SK-N-SH (cell line): ENCODE measurements at regions not wholly inside any gene's neighbourhood (a gene's known extent, or its start where the extent isn't known, plus 50 kb on each side); places are given as distances from the start of the nearest gene placed in this dataset.

Experiments
- CTCF ChIA-PET: fragments of 300-600, 350-600 bp; formaldehyde crosslinking; extraction: SDS; loops from one replicate; lab custom pipeline; 2021; lab: Yijun Ruan, JAX
- POLR2A ChIA-PET: fragments of 350-600 bp; sonication (Branson Sonifier 250); formaldehyde crosslinking; extraction: SDS; loops from one replicate; lab custom pipeline; 2020; ENCODE audit warnings: antibody characterized with exemption, inconsistent platforms; lab: Yijun Ruan, JAX
- DNase-seq: peaks from one replicate; pipeline ENCODE4 v3.0.0; 2012
- H2AFZ ChIP-seq: fragments of 200-600 bp; sonication (generic); 2 replicates; pipeline ENCODE4 v1.8.1; 2016; ENCODE audit warnings: antibody characterized with exemption, mild to moderate bottlenecking, low read depth
- H3F3A ChIP-seq: fragments of 200-600 bp; sonication (generic); replicated peaks from 2 replicates; pipeline ENCODE3; 2016; ENCODE audit warnings: antibody characterized with exemption, mild to moderate bottlenecking; ENCODE audit not compliant: insufficient read depth
- H3K27ac ChIP-seq, 2 experiments: fragments of 200-500 bp in 1 of 2; fragments of 200-600 bp in 1 of 2; sonication (Bioruptor generic) in 1 of 2; sonication (generic), shearing (Covaris generic) in 1 of 2; 2 replicates each; pipeline versions ENCODE4 v1.5.1 to v1.6.1; 2014 to 2016; ENCODE audit warnings: low read depth in 2 of 2, inconsistent platforms in 1 of 2, low read length in 1 of 2, mild to moderate bottlenecking in 1 of 2, mixed read lengths in 1 of 2
- H3K27me3 ChIP-seq: fragments of 200-600 bp; sonication (generic), shearing (Covaris generic); 2 replicates; pipeline ENCODE4 v1.6.1; 2016; ENCODE audit warnings: mixed run types; ENCODE audit not compliant: insufficient read depth
- H3K36me3 ChIP-seq, 2 experiments: fragments of 200-500 bp in 1 of 2; fragments of 200-600 bp in 1 of 2; sonication (Bioruptor generic) in 1 of 2; sonication (generic) in 1 of 2; replicated peaks in 1 of 2; 2 replicates each; pipeline versions ENCODE3 to v1.5.1; 2014 to 2016; ENCODE audit warnings: low read length in 1 of 2, mild to moderate bottlenecking in 1 of 2; ENCODE audit not compliant: insufficient read depth in 2 of 2, control insufficient read depth in 1 of 2
- H3K4me1 ChIP-seq, 2 experiments: fragments of 200-500 bp in 1 of 2; fragments of 200-600 bp in 1 of 2; sonication (Bioruptor generic) in 1 of 2; sonication (generic), shearing (Covaris generic) in 1 of 2; 2 replicates each; pipeline versions ENCODE4 v1.5.1 to v1.6.1; 2014 to 2016; ENCODE audit warnings: low read depth in 1 of 2, low read length in 1 of 2, mixed run types in 1 of 2; ENCODE audit not compliant: insufficient read depth in 2 of 2, control insufficient read depth in 1 of 2
- H3K4me2 ChIP-seq: fragments of 200-600 bp; sonication (generic), shearing (Covaris generic); 2 replicates; pipeline ENCODE4 v1.6.1; 2017; ENCODE audit warnings: mixed run types
- H3K4me3 ChIP-seq, 2 experiments: fragments of 200-500 bp in 1 of 2; fragments of 200-600 bp in 1 of 2; sonication (Bioruptor generic) in 1 of 2; sonication (generic), shearing (Covaris generic) in 1 of 2; 2 replicates each; pipeline versions ENCODE4 v1.5.1 to v1.8.1; 2014 to 2016; ENCODE audit warnings: low read depth in 2 of 2, inconsistent platforms in 1 of 2, low read length in 1 of 2, mild to moderate bottlenecking in 1 of 2, mixed read lengths in 1 of 2, moderate library complexity in 1 of 2
- H3K79me2 ChIP-seq: fragments of 200-600 bp; sonication (generic); 2 replicates; pipeline ENCODE4 v1.8.1; 2017; ENCODE audit warnings: mild to moderate bottlenecking; ENCODE audit not compliant: insufficient read depth
- H3K9ac ChIP-seq: fragments of 200-600 bp; sonication (generic); 2 replicates; pipeline ENCODE4 v1.6.1; 2017; ENCODE audit warnings: mixed run types
- H3K9me2 ChIP-seq: fragments of 200-600 bp; sonication (generic); 2 replicates; pipeline ENCODE4 v1.6.1; 2017; ENCODE audit warnings: mixed run types
- H3K9me3 ChIP-seq: fragments of 200-600 bp; sonication (generic); 2 replicates; pipeline ENCODE4 v1.6.1; 2017; ENCODE audit warnings: mixed run types, mild to moderate bottlenecking, moderate library complexity
- H4K20me1 ChIP-seq: fragments of 200-600 bp; sonication (generic); 2 replicates; pipeline ENCODE4 v1.6.1; 2017; ENCODE audit warnings: mild to moderate bottlenecking, mixed run types; ENCODE audit not compliant: insufficient read depth
- CHD2 ChIP-seq: fragments of 150-350 bp; IDR thresholded peaks from 2 replicates; pipeline ENCODE4 v1.6.1; 2018; ENCODE audit warnings: low read length; ENCODE audit not compliant: partially characterized antibody
- CTCF ChIP-seq: fragments of 200-600 bp; sonication (generic); IDR thresholded peaks from 2 replicates; pipeline ENCODE4 v1.6.1; 2017; ENCODE audit warnings: antibody characterized with exemption, mild to moderate bottlenecking, moderate library complexity
- ELF1 ChIP-seq: IDR thresholded peaks from 2 replicates; pipeline ENCODE4 v1.4.0; 2012
- FOSL2 ChIP-seq: IDR thresholded peaks from 2 replicates; pipeline ENCODE4 v1.4.0; 2012; ENCODE audit warnings: low read depth, mild to moderate bottlenecking, moderate library complexity, borderline replicate concordance
- GATA2 ChIP-seq: sonication (generic); formaldehyde crosslinking; IDR thresholded peaks from 2 replicates; pipeline ENCODE4 v1.5.0; 2020; ENCODE audit warnings: mild to moderate bottlenecking, missing genetic modification reagents
- JUND ChIP-seq: IDR thresholded peaks from 2 replicates; pipeline ENCODE4 v1.4.0; 2012
- MAX ChIP-seq: IDR thresholded peaks from 2 replicates; pipeline ENCODE4 v1.4.0; 2012; ENCODE audit warnings: low read depth
- MXI1 ChIP-seq: IDR thresholded peaks from 2 replicates; pipeline ENCODE4 v1.6.1; 2012; ENCODE audit warnings: mild to moderate bottlenecking, low read depth, low read length, improper control_type of control experiment
- PBX3 ChIP-seq: IDR thresholded peaks from 2 replicates; pipeline ENCODE4; 2012
- POLR2AphosphoS5 ChIP-seq: IDR thresholded peaks from 2 replicates; pipeline ENCODE4 v1.6.1; 2012; ENCODE audit warnings: low read depth, low read length
- RAD21 ChIP-seq: IDR thresholded peaks from 2 replicates; pipeline ENCODE4 v1.6.1; 2012; ENCODE audit warnings: mild to moderate bottlenecking, low read length
- RCOR1 ChIP-seq: fragments of 150-350 bp; IDR thresholded peaks from 2 replicates; pipeline ENCODE4 v1.6.1; 2017; ENCODE audit warnings: antibody characterized with exemption, low read length
- REST ChIP-seq: IDR thresholded peaks from 2 replicates; pipeline ENCODE4 v1.6.1; 2012; ENCODE audit warnings: mild to moderate bottlenecking, low read depth, low read length, moderate library complexity
- RXRA ChIP-seq: IDR thresholded peaks from 2 replicates; pipeline ENCODE4 v1.4.0; 2012; ENCODE audit warnings: low read depth, mild to moderate bottlenecking, borderline replicate concordance
- SIN3A ChIP-seq: IDR thresholded peaks from 2 replicates; pipeline ENCODE4 v1.6.1; 2012; ENCODE audit warnings: low read depth, mild to moderate bottlenecking, low read length, moderate library complexity, borderline replicate concordance
- TAF1 ChIP-seq: IDR thresholded peaks from 2 replicates; pipeline ENCODE4 v1.6.1; 2012; ENCODE audit warnings: low read depth, mild to moderate bottlenecking, low read length, moderate library complexity, borderline replicate concordance
- USF1 ChIP-seq: IDR thresholded peaks from 2 replicates; pipeline ENCODE4 v1.4.0; 2012; ENCODE audit warnings: low read depth, borderline replicate concordance
- YY1 ChIP-seq: IDR thresholded peaks from 2 replicates; pipeline ENCODE4 v1.4.0; 2012; ENCODE audit warnings: low read depth, mild to moderate bottlenecking
- ZBTB33 ChIP-seq: IDR thresholded peaks from 2 replicates; pipeline ENCODE4 v1.4.0; 2012; ENCODE audit warnings: low read depth, borderline replicate concordance
- WGBS: methylation state at CpG from one replicate; pipeline ENCODE4 v1.1.6; 2017; ENCODE audit warnings: low lambda C conversion rate; 5-methylcytosine and 5-hydroxymethylcytosine counted together

DNA sequence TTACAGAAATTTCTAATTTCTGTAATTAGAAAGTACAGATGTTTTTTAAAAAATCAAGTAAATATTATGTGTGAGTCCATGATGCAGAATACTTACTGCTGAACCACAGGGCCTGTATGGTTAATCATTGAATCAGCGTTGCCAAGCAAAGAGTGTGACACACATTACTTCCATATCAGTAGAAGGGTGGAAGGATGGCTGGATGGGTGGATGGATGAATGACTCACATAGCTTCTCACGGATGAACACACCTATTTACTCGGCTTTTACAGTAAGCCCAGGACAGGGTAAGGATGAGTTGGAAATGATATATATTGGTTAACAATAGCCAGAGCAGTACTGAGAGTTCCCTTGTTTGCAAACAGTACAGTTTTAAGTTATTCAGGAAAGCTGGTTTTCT lies 495.9 kb upstream of the RBFOX1 start:
- CTCF ChIA-PET = no interaction called here
- no peak overlapping the region for H3K4me2 ChIP-seq
- no peak overlapping the region for H2AFZ ChIP-seq
- H3K9me2 ChIP-seq = no peaks in the 10 kb centered on the region
- H3K9me3 ChIP-seq = no peaks in the 10 kb centered on the region
- no peak for DNase-seq
- WGBS = 17% methylated on average over 3 of the region's 3 CpGs
- no peaks in the 10 kb centered on the region for H3K4me1 ChIP-seq
- no peaks in the 10 kb centered on the region for H3K36me3 ChIP-seq
- H3K27ac ChIP-seq = no peak overlapping the region
- POLR2A ChIA-PET = no interaction called here
- H4K20me1 ChIP-seq = no peaks in the 10 kb centered on the region
- no peaks in the 10 kb centered on the region for H3K79me2 ChIP-seq
- no peak overlapping the region for H3K4me3 ChIP-seq
- no peak overlapping the region for H3K9ac ChIP-seq
- no peaks in the 10 kb centered on the region for H3K27me3 ChIP-seq
- no peaks in the 10 kb centered on the region for H3F3A ChIP-seq
- TF ChIP-seq REST (no peak), JUND (no peak), CTCF (no peak), PBX3 (no peak), POLR2AphosphoS5 (no peak), RXRA (no peak), TAF1 (no peak), MAX (no peak), MXI1 (no peak), SIN3A (no peak), GATA2 (no peak), YY1 (no peak), FOSL2 (no peak), CHD2 (no peak), ELF1 (no peak), RCOR1 (no peak), ZBTB33 (no peak), USF1 (no peak), RAD21 (no peak)
